HepG2 (cell line): ENCODE measurements at regions not wholly inside any gene's neighbourhood (a gene's known extent, or its start where the extent isn't known, plus 50 kb on each side); places are given as distances from the start of the nearest gene placed in this dataset.

ENCODE experiments used
- ARNT ChIP-seq: fragments of 450-650 bp; IDR thresholded peaks from 2 replicates; pipeline ENCODE4 v1.6.1; 2017
- JUND ChIP-seq: sonication (generic); formaldehyde crosslinking; IDR thresholded peaks from 2 replicates; pipeline ENCODE4 v1.8.0; 2022; ENCODE audit warnings: mild to moderate bottlenecking, missing genetic modification reagents
- KAT2B ChIP-seq: fragments of 150-350 bp; IDR thresholded peaks from 2 replicates; pipeline ENCODE4 v1.6.1; 2014; ENCODE audit warnings: low read depth, low read length, borderline replicate concordance
- NONO ChIP-seq, 2 experiments: fragments of 450-650 bp in 1 of 2; sonication (generic) in 1 of 2; formaldehyde crosslinking in 1 of 2; IDR thresholded peaks in 1 of 2; conservative IDR thresholded peaks in 1 of 2; 2 replicates each; pipeline versions ENCODE4 v1.6.1 to v1.8.0; 2017 to 2022; ENCODE audit warnings: mild to moderate bottlenecking in 1 of 2, missing genetic modification reagents in 1 of 2, moderate library complexity in 1 of 2
- RXRA ChIP-seq: sonication (generic); formaldehyde crosslinking; IDR thresholded peaks from 2 replicates; pipeline ENCODE4 v1.5.1; 2020; ENCODE audit warnings: missing genetic modification reagents
- SMAD1 ChIP-seq: sonication (generic); formaldehyde crosslinking; IDR thresholded peaks from 2 replicates; pipeline ENCODE4 v1.4.0; 2020; ENCODE audit warnings: missing genetic modification reagents, low read depth, mild to moderate bottlenecking, borderline replicate concordance
- THAP7 ChIP-seq: sonication (generic); formaldehyde crosslinking; IDR thresholded peaks from 2 replicates; pipeline ENCODE4 v1.8.1; 2023; ENCODE audit warnings: mild to moderate bottlenecking, missing genetic modification reagents
- TF ChIP-seq, protein P1 (sequence below): sonication (generic); formaldehyde crosslinking; IDR thresholded peaks from 2 replicates; pipeline ENCODE4 v1.5.0; 2020; ENCODE audit warnings: mild to moderate bottlenecking, missing genetic modification reagents, moderate library complexity

DNA sequence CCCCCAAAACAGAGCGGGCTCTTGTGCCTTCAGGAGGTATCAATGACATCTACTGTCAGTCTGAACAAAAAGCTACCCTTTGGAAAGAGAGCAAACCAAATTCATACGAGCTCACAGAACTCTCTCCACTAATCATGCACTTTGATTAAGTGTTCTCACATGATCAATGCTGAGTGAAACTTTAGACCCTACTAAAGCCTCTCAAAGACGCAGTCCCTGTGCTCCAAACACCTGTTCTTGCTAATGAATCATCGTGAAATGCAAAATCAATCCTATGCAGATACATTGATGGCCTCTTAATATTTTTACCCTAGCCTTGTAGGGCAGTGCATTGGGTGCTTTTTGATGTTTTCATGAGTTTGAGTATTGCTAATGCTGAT is 113.4 kb downstream of the ZBTB18 start:
- TF ChIP-seq SMAD1 (no peak), ARNT (no peak), RXRA (CRISPR knock-in tag) (no peak), JUND (no peak), THAP7 (CRISPR knock-in tag) (no peak), KAT2B (no peak), NONO (IDR thresholded peaks at IDR 0.05) (no peak), NONO (CRISPR knock-in tag; conservative IDR thresholded peaks at IDR 0.05) (no peak)
- TF ChIP-seq, protein P1, sequence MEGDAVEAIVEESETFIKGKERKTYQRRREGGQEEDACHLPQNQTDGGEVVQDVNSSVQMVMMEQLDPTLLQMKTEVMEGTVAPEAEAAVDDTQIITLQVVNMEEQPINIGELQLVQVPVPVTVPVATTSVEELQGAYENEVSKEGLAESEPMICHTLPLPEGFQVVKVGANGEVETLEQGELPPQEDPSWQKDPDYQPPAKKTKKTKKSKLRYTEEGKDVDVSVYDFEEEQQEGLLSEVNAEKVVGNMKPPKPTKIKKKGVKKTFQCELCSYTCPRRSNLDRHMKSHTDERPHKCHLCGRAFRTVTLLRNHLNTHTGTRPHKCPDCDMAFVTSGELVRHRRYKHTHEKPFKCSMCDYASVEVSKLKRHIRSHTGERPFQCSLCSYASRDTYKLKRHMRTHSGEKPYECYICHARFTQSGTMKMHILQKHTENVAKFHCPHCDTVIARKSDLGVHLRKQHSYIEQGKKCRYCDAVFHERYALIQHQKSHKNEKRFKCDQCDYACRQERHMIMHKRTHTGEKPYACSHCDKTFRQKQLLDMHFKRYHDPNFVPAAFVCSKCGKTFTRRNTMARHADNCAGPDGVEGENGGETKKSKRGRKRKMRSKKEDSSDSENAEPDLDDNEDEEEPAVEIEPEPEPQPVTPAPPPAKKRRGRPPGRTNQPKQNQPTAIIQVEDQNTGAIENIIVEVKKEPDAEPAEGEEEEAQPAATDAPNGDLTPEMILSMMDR (CRISPR knock-in tag), result no peak
